Cardiac muscle cell (in vitro differentiated cells and primary cell): ENCODE measurements at regions not wholly inside any gene's neighbourhood (a gene's known extent, or its start where the extent isn't known, plus 50 kb on each side); places are given as distances from the start of the nearest gene placed in this dataset.

Experiments used
- DNase-seq, 2 donors: peaks; one replicate each; pipeline versions ENCODE4 v3.0.0 to v3.0.0-alpha.2; 2010 to 2017; ENCODE audit warnings: low read depth in 1 of 2, low spot score in 1 of 2
- H3K27ac ChIP-seq: fragments of 200-600 bp; sonication (generic); 2 replicates; pipeline ENCODE4 v1.5.1; 2016
- H3K27me3 ChIP-seq: fragments of 200-600 bp; sonication (generic); 2 replicates; pipeline ENCODE4 v1.6.0; 2016; ENCODE audit warnings: control low read depth
- H3K36me3 ChIP-seq: fragments of 200-600 bp; sonication (generic); 2 replicates; pipeline ENCODE4 v1.5.1; 2016; ENCODE audit warnings: control low read depth
- H3K4me1 ChIP-seq: fragments of 200-600 bp; sonication (generic); 2 replicates; pipeline ENCODE4 v1.8.1; 2017; ENCODE audit warnings: low read depth, mild to moderate bottlenecking, mixed run types
- H3K4me3 ChIP-seq: fragments of 200-600 bp; sonication (generic); 2 replicates; pipeline ENCODE4 v1.5.1; 2016; ENCODE audit warnings: mild to moderate bottlenecking
- H3K9me3 ChIP-seq: fragments of 200-600 bp; sonication (generic); 2 replicates; pipeline ENCODE4 v1.5.1; 2017; ENCODE audit warnings: low read depth, mild to moderate bottlenecking, control low read depth
- TF ChIP-seq, protein P1 (sequence below): IDR thresholded peaks from 2 replicates; pipeline ENCODE4 v1.5.1; 2012; ENCODE audit warnings: low read depth, mild to moderate bottlenecking, low read length

- no peaks in the 10 kb centered on the region for H3K4me1 ChIP-seq
- no peaks in the 10 kb centered on the region for H3K27me3 ChIP-seq
- no peak overlapping the region for H3K27ac ChIP-seq
- TF ChIP-seq, protein P1, sequence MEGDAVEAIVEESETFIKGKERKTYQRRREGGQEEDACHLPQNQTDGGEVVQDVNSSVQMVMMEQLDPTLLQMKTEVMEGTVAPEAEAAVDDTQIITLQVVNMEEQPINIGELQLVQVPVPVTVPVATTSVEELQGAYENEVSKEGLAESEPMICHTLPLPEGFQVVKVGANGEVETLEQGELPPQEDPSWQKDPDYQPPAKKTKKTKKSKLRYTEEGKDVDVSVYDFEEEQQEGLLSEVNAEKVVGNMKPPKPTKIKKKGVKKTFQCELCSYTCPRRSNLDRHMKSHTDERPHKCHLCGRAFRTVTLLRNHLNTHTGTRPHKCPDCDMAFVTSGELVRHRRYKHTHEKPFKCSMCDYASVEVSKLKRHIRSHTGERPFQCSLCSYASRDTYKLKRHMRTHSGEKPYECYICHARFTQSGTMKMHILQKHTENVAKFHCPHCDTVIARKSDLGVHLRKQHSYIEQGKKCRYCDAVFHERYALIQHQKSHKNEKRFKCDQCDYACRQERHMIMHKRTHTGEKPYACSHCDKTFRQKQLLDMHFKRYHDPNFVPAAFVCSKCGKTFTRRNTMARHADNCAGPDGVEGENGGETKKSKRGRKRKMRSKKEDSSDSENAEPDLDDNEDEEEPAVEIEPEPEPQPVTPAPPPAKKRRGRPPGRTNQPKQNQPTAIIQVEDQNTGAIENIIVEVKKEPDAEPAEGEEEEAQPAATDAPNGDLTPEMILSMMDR = no peak
- H3K36me3 ChIP-seq = no peaks in the 10 kb centered on the region
- no peak for DNase-seq
- no peaks in the 10 kb centered on the region for H3K9me3 ChIP-seq
- no peak overlapping the region for H3K4me3 ChIP-seq
Observed at GRCh38 chr15:53453253-53454105, 306.0 kb downstream of the WDR72 start.

- DNase-seq = no peak
- Histone ChIP-seq H3K27me3 (no peaks in the 10 kb centered on the region), H3K9me3 (no peaks in the 10 kb centered on the region), H3K27ac (no peak overlapping the region), H3K36me3 (no peaks in the 10 kb centered on the region), H3K4me3 (no peak overlapping the region), H3K4me1 (no peaks in the 10 kb centered on the region)
- TF ChIP-seq, protein P1 = no peak
Observed at GRCh38 chr15:53448232-53449015, 311.0 kb downstream of the WDR72 start.

- Histone ChIP-seq H3K36me3 (no peaks in the 10 kb centered on the region), H3K4me3 (no peak overlapping the region), H3K4me1 (no peaks in the 10 kb centered on the region), H3K27ac (no peak overlapping the region), H3K9me3 (no peaks in the 10 kb centered on the region), H3K27me3 (no peaks in the 10 kb centered on the region)
- TF ChIP-seq, protein P1 = no peak
- DNase-seq = no peak
Observed at GRCh38 chr15:53447742-53448141, 311.7 kb downstream of the WDR72 start.

DNA sequence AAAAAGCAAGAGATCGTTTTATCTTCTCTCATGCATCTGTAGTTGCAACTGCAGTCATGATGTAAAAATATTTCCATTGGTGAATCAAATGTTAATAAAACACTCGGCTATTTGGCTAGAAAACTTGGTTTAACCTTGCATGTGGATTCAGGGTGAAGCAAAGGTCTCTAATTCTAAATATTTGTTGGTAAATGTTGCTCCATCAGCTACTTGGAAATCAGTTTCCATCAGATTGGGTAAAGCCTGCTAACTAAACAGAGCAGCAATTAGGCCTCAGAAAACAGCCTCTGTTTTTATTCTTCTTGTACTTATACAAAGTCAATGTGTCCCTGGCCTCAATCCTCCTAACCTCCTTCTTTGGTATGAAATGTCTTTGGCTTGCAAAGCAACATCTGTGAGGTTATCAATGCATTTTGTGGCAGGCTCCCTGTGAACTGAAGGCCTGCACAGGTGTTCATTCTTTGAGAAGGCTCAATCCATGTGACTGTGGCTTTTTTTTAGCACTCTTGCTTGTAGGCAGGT lies 312.3 kb downstream of the WDR72 start:
- Histone ChIP-seq H3K9me3 (no peaks in the 10 kb centered on the region), H3K27ac (no peak overlapping the region), H3K36me3 (no peaks in the 10 kb centered on the region), H3K4me3 (no peak overlapping the region), H3K4me1 (no peaks in the 10 kb centered on the region), H3K27me3 (no peaks in the 10 kb centered on the region)
- no peak for DNase-seq
- TF ChIP-seq, protein P1 = no peak

DNA sequence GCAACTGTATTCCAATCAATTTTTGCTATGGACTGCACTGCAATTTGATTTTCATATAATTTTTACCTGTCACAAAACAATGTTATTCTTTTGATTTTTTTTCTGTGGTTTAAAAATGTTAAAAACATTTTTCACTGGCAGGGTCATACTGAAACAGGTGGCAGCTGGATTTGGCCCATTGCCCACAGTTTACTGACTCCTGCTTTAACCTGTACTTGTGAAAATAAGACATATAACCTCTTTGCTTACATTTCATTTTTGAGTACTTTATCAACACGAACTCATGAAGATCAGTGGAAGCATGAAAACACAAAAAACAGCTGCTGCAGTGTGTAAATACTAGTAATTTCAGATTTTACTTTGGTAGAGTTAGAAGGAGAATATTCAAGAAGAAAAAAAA lies 313.1 kb downstream of the WDR72 start:
- H3K27ac ChIP-seq = no peak overlapping the region
- DNase-seq = no peak
- no peaks in the 10 kb centered on the region for H3K4me1 ChIP-seq
- H3K4me3 ChIP-seq = no peak overlapping the region
- H3K9me3 ChIP-seq = no peaks in the 10 kb centered on the region
- H3K27me3 ChIP-seq = no peaks in the 10 kb centered on the region
- H3K36me3 ChIP-seq = no peaks in the 10 kb centered on the region
- TF ChIP-seq, protein P1 = no peak
